ENCODE measurements at regions not wholly inside any gene's neighbourhood (a gene's known extent, or its start where the extent isn't known, plus 50 kb on each side); places are given as distances from the start of the nearest gene placed in this dataset.

- TF ChIP-seq TEAD4 (CRISPR knock-in tag; IDR thresholded peaks at IDR 0.05) (no peak), ZNF396 (CRISPR knock-in tag; IDR thresholded peaks at IDR 0.05; ENCODE audit: borderline replicate concordance) (no peak), SP1 (CRISPR knock-in tag; conservative IDR thresholded peaks at IDR 0.05) (no peak), CTCF (IDR thresholded peaks at IDR 0.05) (no peak), ATF3 (CRISPR knock-in tag; conservative IDR thresholded peaks at IDR 0.05) (no peak), ESRRA (CRISPR knock-in tag; IDR thresholded peaks at IDR 0.05; ENCODE audit: borderline replicate concordance) (no peak), MAX (CRISPR knock-in tag; IDR thresholded peaks at IDR 0.05) (no peak), E2F1 (CRISPR knock-in tag; IDR thresholded peaks at IDR 0.05) (no peak), CREB1 (CRISPR knock-in tag; IDR thresholded peaks at IDR 0.05) (no peak)
Measured at GRCh38 chr1:82215853-82216175, 415.1 kb downstream of the ADGRL2 start.
